ENCODE measurements at regions not wholly inside any gene's neighbourhood (a gene's known extent, or its start where the extent isn't known, plus 50 kb on each side); places are given as distances from the start of the nearest gene placed in this dataset.

DNA sequence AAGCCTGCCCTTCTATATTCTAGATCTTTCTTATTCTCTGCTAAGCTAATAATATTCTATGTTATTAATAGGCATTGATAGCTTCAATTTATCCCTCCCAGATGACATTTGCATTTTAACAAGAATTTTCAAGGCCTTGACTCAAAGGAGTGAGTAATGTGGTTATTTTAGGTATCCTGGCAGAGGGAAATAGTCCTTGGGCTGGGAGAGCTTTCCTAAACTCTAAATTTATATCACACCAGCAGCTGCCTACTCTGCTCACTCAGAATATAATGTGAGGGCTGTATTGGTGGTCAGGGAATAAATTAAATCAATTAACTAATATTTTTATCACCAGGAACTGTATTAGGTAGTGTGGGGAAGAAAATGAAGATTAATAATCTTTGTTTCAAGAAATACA is 74.8 kb upstream of the ADAM23 start:
- TF ChIP-seq EZH2 (IDR thresholded peaks at IDR 0.05; ENCODE audit: borderline replicate concordance, low read depth, low read length, severe bottlenecking) = no peak
- TF ChIP-seq, protein P1, sequence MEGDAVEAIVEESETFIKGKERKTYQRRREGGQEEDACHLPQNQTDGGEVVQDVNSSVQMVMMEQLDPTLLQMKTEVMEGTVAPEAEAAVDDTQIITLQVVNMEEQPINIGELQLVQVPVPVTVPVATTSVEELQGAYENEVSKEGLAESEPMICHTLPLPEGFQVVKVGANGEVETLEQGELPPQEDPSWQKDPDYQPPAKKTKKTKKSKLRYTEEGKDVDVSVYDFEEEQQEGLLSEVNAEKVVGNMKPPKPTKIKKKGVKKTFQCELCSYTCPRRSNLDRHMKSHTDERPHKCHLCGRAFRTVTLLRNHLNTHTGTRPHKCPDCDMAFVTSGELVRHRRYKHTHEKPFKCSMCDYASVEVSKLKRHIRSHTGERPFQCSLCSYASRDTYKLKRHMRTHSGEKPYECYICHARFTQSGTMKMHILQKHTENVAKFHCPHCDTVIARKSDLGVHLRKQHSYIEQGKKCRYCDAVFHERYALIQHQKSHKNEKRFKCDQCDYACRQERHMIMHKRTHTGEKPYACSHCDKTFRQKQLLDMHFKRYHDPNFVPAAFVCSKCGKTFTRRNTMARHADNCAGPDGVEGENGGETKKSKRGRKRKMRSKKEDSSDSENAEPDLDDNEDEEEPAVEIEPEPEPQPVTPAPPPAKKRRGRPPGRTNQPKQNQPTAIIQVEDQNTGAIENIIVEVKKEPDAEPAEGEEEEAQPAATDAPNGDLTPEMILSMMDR (IDR thresholded peaks at IDR 0.05; ENCODE audit: borderline replicate concordance, extremely low read depth, low read length, poor library complexity, severe bottlenecking) = no peak
